NCI-H2107 (cell line): ENCODE measurements at regions not wholly inside any gene's neighbourhood (a gene's known extent, or its start where the extent isn't known, plus 50 kb on each side); places are given as distances from the start of the nearest gene placed in this dataset.

Experiments
- DNase-seq: peaks from one replicate; lab custom pipeline; 2025; lab: John Stamatoyannopoulos, UW

GRCh38 chr7:68482800-68483199 lies 1115.5 kb upstream of the AUTS2 start:
- DNase-seq, result no peak

GRCh38 chr7:68484731-68485130 lies 1113.5 kb upstream of the AUTS2 start:
- DNase-seq, result no peak

GRCh38 chr7:68485253-68485917 lies 1112.9 kb upstream of the AUTS2 start:
- DNase-seq, result no peak

- no peak for DNase-seq
Observed at GRCh38 chr7:68488341-68489060, 1109.8 kb upstream of the AUTS2 start.

DNA sequence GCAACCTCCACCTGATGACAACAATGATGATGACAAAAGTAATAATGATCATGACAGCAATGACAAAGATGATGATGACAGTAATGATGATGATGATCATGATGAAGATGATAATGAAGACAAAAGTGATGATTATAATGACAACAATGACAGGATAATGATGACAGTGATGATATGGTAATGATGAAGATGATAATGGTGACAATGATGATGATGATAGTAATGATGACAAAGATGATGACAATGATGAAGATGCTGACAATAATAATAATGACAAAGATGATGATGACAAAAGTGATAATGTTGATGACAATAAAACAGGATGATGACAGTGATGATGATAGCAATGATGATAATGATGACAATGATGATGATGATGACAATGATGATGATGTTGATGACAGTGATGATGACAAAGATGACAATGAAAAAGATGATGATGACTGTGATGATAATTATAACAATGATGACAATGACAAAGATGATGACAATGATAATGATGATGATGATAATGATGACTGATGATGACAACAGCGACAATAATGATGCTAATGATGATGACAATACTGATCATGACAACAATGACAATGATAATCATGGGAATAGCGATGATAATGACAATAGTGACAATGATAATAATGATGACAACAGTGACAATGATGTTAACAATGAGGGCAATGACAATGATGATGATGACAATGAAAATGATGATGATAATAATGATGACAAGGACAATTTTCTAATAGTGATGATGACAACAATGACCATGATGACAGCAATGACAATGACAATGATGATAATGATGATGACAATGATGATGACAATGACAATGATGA lies 1106.5 kb upstream of the AUTS2 start:
- no peak for DNase-seq

DNA sequence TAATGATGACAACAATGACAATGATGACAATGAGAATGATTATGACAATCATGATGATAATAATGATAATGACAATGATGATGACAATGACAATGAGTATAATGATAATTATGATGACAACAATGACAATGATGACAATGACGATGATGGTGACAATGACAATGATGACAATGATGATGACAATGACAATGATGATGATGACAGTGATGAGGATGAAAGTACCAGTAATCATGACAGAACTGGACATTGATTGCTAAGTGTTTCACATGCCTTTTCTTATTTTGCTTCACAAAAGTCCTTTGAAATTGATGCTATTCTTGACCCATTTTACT lies 1106.0 kb upstream of the AUTS2 start:
- DNase-seq, result no peak

GRCh38 chr7:68503400-68503799 lies 1094.9 kb upstream of the AUTS2 start:
- no peak for DNase-seq

DNA sequence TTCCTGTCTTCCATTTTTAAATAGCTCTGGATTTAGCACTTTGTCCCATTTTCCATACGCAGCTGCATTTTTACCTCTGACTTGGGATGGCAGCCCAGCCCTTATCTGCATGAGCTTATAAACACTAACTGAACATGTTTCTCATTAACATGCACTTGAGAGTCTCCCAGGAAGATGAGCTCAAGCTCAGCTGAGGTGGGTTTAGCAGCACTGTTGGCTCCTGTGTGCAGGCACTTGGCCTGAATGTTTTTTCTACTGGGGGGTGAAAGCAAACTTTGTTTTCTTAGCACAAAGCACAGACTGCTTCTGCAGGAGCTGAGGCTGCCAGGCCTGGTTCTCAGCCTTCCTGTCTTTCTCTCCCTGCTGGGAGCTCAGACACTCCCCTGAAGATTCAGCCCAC lies 1093.6 kb upstream of the AUTS2 start:
- no peak for DNase-seq

GRCh38 chr7:68505721-68506120 lies 1092.6 kb upstream of the AUTS2 start:
- no peak for DNase-seq

DNA sequence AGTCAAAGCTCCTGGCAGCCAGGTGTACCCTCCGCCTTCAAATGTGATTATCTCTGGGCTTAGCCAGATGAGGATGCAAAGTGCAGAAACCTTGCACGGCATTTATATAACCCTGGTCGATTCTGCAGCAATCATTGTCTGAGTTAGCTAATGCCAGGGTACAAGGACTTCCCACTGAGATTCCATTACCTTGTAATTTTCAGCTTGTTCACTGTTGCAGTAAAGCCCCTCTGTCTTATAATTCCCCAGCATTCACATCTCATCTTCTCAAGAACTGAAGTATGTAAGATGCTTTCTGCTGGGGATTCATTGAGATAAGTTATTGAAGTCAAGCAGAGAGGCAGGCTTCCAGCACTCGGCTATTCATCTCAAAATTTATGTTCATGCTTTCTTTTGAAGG lies 1090.6 kb upstream of the AUTS2 start:
- no peak for DNase-seq

- DNase-seq, result no peak
Observed at GRCh38 chr7:68509054-68509453, 1089.2 kb upstream of the AUTS2 start.

DNA sequence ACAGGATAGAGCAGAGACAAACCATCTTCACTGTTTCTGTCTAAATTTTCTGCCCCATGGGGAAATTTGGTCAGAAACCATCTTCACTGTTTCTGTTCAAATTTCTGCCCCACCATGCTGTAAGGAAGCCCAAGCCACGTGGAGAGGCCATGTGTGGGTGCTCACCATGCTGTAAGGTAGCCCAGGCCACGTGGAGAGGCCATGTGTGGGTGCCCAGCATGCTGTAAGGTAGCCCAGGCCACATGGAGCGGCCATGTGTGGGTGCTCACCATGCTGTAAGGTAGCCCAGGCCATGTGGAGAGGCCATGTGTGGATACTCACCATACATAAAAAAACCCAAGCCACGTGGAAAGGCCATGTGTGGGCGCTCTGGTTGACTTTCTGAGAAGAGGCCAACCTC lies 1088.7 kb upstream of the AUTS2 start:
- no peak for DNase-seq

GRCh38 chr7:68511281-68511680 lies 1087.0 kb upstream of the AUTS2 start:
- no peak for DNase-seq

GRCh38 chr7:68512466-68512865 lies 1085.8 kb upstream of the AUTS2 start:
- no peak for DNase-seq

- DNase-seq, result no peak
Observed at GRCh38 chr7:68518060-68518459, 1080.2 kb upstream of the AUTS2 start.

- no peak for DNase-seq
Observed at GRCh38 chr7:68524126-68524525, 1074.1 kb upstream of the AUTS2 start.

- no peak for DNase-seq
Observed at GRCh38 chr7:68529221-68529620, 1069.1 kb upstream of the AUTS2 start.

GRCh38 chr7:68535266-68535665 lies 1063.0 kb upstream of the AUTS2 start:
- no peak for DNase-seq

GRCh38 chr7:68537051-68537773 lies 1061.1 kb upstream of the AUTS2 start:
- no peak for DNase-seq

GRCh38 chr7:68537774-68538071 lies 1060.6 kb upstream of the AUTS2 start:
- DNase-seq, result no peak

- no peak for DNase-seq
Observed at GRCh38 chr7:68542831-68543230, 1055.4 kb upstream of the AUTS2 start.

GRCh38 chr7:68544851-68545250 lies 1053.4 kb upstream of the AUTS2 start:
- DNase-seq, result no peak

GRCh38 chr7:68547181-68547580 lies 1051.1 kb upstream of the AUTS2 start:
- DNase-seq, result no peak
